ENCODE measurements at regions not wholly inside any gene's neighbourhood (a gene's known extent, or its start where the extent isn't known, plus 50 kb on each side); places are given as distances from the start of the nearest gene placed in this dataset.

GRCh38 chr14:30257946-30258661 is 300.9 kb upstream of the G2E3 start:
- TF ChIP-seq POLR2A (IDR thresholded peaks at IDR 0.05): no peak
- no peak for TF ChIP-seq POLR2AphosphoS5 (IDR thresholded peaks at IDR 0.05)

Data from upper lobe of left lung (tissue), 4 donors.